GM18519 (cell line): ENCODE measurements at regions not wholly inside any gene's neighbourhood (a gene's known extent, or its start where the extent isn't known, plus 50 kb on each side); places are given as distances from the start of the nearest gene placed in this dataset.
"Not testable (repeated sequence)": the region's sequence is repeated elsewhere in the genome, so short reads cannot be mapped to it uniquely, and the experiment has no call there.

ENCODE experiments used
- ATAC-seq: cut with Tn5 transposase; IDR thresholded peaks from one replicate; pipeline ENCODE4 v1.9.1; 2021; ENCODE audit warnings: mild to moderate bottlenecking, moderate library complexity; ENCODE audit not compliant: unreplicated experiment, low FRiP score

DNA sequence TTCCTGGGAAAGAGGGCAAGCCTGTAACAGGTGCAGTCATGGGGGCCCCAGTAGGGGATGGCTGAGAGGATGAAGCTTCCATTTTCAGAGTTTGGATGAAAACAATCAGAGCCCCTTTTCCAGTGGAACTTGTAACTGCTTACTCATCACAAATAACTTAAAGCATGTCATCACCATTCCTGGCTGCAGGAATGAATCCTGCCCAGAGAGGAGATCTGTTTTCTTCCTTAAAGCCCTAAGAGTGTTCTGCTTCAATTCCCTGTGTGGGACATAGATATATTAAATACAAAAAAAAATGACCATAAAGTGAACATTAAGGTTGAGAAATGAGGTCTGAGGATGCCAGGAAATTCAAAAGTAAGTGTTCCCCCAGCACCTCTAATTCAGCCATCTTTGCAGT lies 183.4 kb upstream of the MEIS1 start:
- no peak for ATAC-seq

DNA sequence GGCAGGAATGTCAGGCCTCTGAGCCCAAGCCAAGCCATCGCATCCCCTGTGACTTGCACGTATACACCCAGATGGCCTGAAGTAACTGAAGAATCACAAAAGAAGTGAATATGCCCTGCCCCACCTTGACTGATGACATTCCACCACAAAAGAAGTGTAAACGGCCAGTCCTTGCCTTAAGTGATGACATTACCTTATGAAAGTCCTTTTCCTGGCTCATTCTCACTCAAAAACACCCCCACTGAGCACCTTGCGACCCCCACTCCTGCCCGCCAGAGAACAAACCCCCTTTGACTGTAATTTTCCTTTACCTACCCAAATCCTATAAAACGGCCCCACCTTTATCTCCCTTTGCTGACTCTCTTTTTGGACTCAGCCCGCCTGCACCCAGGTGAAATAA lies 185.8 kb upstream of the MEIS1 start:
- ATAC-seq = not testable (repeated sequence)

DNA sequence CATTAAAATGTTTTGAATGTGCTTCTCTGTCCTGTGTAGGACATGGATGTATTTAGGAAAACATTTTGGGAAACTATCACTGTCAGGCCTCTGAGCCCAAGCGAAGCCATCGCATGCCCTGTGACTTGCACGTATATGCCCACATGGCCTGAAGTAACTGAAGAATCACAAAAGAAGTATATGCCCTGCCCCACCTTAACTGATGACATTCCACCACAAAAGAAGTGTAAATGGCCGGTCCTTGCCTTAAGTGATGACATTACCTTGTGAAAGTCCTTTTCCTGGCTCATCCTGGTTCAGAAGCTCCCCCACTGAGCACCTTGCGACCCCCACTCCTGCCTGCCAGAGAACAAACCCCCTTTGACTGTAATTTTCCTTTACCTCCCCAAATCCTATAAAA lies 191.1 kb upstream of the MEIS1 start:
- ATAC-seq = not testable (repeated sequence)

DNA sequence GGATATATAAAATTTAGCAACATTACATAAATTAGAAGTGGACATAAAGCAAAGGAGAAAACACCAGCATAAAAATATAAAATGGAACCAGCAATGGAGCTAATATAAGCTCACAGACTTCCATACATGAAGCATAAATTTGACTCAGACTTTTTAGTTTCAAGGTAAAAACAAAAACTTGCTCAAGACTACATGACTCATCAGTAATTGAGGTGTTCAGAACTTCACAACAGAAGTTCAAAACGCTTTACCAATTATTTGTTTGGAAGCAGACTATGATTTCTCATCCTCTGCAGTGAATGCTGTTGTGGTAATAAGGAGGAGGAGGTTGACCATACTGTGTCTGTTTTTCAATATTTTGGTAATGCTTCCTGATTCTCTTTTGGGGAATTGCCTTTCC lies 192.0 kb upstream of the MEIS1 start:
- not testable (repeated sequence) for ATAC-seq

DNA sequence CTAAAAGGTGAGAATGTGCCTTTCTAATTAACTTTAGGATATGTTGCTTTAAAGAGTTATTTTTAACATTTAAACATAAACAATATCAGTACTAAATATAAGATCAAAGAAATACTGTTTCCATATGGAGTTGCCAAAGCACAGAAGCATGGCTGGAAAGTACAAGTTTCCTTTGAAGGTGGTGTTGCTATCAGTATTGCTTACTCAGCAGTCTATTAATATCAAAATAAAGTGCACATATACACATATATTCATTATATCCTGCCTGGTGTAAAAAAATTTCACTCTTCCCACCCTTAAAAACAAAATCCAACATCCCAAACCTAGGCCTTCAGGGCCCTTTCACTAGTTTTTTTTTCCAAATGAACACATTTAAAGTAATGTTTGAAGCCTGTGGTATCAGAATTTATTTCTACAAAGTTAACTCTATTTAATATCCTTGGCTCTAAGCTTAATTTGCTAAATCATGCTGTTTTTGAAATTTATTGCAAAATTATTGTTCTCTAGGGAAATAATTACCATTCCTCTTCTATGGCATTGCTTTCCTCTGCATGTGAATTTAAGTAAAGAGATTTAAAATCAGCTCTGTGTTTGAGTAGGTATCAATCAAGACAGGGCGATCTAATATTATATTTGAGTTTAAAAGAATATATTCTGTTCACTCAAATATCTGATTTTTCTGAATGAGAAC lies 192.7 kb upstream of the MEIS1 start:
- no peak for ATAC-seq

DNA sequence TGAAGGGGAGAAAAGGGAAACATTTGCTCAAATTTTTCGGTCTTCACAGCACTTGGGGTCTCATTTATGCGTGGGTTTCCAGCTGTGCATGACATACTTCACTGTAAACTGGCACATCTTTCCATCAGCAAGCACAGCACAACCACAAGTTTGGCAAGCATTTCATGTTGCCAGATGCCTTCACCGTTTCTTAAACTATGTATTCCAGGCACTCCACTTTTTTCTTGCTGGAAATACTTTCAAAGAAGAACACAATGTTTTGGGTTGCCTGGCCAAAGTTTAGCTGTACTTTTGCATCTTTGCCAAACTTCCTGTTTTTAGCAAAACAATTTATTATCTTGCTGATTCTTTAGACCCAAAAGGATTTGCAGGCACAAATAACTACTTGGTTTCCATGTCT lies 194.6 kb upstream of the MEIS1 start:
- no peak for ATAC-seq

DNA sequence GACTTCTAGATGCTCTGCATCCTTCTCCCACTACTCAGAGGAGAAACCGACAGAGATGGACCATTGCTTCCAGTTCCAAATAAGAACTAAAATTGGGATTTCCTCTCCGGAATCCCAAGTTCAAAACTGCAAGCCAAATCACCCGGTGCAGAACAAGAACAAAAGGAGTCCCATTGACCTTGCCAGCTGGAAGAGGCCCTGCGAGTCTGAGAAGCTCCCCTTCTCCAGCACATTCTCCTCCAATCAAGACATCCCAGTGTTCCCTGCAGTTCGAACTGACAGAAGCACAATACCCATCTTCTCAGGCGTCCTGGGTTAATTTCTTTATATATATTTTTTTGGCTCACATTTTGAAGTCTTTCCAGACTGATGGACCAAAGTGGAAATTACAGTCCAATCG lies 195.3 kb upstream of the MEIS1 start:
- no peak for ATAC-seq

DNA sequence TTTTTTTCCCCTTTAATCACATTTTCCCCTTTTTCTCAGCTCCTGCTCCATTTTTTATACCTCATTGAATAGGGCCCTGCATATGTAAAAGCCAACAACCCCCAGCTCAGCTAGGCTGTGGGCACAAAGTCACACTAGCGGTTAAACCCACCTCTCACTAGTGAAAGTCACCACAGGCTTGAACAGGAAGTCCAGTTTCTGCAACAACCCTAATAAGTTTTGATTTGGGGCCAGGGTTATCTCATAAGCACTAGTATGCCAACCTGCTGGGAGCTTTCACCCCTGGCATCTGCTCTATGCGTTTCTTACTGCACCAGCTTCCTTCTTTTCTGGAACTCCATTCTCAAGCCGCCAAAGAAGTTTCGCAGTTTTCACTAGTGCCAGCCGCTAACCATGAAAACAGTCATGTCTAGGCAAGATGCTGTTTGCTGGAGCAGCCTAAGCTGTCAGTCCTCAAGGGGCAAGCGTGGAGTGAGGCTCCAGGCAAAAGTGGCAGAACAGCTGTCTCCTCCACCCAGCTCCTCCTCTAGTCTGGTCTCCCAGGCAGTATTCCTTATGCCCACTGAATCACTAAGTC lies 197.0 kb upstream of the MEIS1 start:
- no peak for ATAC-seq

DNA sequence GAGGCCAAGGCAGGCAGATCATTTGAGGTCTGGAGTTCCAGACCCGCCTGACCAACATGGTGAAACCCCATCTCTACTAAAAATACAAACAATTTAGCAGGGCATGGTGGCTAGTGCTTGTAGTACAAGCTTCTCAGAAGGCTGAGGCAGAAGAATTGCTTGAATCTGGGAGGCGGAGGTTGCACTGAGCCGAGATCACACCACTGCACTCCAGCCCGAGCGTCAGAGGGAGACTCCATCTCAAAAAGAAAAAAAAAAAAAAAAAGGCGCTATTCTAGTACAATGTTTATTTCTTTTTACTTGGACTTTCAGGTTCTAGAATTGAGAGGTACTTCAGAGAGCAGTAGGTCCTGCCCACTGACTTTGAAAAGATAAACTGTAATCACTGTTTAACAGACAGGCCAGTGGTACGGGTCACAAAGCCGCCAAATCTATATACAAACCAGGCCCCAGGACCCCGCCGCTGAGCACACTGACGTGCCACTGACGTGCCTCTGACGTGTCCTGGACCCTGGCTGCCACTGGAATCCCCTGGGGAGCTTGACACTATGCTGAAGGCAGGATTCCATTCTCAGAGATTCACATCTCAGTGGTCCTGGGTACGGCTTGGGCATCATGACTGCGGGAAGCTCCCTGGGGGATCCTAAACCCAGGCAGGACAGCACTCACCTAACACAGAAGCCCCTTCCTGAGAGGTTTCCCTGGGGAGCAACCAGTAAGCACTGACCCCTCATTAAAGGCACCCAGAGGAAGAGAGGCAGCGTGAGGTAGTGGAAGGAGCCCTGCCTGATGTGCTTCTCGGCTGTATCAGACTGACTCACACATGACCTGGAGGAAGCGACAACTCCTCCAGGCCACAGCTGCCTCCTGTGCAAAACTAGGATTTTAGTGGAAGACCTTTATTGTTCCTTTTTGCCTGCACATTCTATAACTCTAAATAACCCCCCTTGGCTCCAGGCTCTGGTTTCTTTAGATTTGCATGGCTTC lies 197.8 kb upstream of the MEIS1 start:
- no peak for ATAC-seq

DNA sequence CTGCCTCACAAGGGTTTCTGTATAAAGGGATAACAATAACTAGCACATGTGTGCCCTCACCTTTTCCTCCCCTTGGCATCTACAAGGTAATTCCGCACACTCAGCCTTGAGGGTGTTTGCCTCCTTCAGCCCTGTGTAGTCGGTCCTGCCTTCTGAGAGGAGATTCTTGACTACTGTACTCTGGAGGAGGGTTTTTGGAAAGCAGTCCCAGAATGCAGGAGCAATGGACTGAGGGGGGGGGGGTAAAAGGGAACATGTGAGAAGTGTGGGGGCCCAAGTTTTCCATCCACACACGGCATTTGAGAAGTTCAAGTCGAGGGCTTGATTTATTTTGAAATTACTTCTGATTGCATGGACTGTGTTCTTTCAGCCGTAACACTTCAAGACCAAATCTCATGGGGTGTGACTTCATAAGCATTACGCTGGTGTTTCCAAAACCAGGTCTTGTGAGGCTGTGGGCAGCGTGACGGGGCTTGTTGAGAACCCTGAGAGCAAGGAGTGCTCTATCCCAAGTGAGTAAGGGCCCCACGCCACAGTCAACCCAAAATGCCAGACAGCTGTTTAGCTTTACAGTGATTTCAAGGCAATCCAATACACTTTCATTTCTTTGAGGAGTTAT lies 198.7 kb upstream of the MEIS1 start:
- ATAC-seq = no peak

DNA sequence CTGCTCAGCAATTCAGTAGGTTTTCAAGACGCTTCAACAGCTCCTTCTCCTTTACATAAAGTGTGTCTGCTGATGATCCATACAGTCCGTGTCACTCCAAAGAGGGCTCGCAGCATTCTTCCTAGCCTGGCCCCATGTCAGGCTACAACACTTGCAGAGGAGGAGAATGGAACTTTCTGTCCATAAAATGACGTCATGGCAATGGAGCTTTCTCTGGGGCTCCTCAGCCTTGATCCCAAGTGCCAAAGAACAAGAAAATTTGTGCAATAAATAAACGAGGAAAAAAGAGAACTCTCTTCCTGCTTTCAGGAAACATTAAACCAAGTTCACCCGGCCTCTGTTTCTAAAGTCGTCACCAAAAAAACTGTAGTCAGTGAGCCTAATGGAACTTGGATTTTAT lies 199.5 kb upstream of the MEIS1 start:
- ATAC-seq = no peak

DNA sequence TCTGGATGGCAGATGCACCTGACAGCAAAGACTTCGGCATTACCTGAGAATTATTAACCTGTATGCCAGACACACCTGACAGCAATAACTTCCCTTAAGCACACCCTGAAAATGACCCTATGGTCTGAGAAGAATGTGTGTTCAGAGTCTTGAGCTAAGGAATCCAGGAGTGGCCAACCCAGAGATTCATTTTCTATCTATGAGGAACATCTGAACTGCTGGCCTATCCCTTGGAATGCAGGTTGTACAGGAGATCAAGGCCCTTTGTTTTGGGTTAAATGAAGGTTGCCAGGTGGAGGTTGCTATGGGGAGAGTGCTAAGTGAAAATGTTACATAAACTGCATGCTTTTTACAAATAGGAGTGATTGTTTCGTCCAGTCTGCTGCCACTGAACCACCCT lies 200.9 kb upstream of the MEIS1 start:
- no peak for ATAC-seq

DNA sequence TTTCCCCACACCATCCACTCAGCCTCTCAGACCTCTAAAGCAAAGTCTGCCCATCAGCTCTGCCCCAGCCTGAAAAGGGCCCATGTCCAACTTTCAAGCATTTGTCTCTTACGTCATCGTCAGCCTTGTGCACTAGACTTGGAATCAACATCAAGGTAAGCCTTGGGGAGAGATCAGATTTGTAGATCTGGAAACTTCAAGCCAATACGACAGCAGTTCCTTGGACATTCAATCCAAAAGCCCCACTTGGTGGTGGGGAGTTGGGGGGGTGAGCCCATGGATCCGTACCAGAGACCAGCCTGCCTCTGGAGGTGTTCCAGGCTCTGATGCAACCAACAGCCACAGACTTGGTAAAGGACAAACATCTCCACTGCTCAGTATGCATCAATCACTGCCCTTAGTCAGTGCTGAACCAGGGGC lies 206.8 kb upstream of the MEIS1 start:
- no peak for ATAC-seq

DNA sequence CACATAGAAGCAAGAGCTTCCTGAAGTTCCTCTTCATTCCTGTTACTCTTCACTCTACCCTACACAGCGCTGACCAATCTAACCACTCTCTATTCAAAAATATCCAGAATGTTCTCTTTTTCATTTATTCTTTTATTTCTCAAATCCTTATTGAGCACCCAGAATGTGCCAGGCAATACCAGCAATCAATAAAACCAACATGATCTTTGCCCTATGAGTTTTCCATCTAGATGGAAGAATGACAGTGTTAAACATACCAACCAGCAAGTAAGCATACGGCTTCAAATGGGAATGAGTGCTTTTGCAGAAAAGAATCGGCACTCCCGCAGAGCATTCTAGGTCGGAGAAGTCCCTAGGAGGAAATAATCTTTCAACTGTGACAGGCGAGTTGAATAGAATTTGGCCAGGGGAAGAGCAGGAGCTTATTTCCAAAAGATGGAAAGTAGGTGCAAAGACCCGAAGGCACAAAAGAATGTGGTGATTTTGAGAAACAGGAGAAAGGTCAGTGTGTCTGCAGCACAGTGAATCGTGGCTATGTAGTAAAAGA lies 217.8 kb upstream of the MEIS1 start:
- no peak for ATAC-seq

DNA sequence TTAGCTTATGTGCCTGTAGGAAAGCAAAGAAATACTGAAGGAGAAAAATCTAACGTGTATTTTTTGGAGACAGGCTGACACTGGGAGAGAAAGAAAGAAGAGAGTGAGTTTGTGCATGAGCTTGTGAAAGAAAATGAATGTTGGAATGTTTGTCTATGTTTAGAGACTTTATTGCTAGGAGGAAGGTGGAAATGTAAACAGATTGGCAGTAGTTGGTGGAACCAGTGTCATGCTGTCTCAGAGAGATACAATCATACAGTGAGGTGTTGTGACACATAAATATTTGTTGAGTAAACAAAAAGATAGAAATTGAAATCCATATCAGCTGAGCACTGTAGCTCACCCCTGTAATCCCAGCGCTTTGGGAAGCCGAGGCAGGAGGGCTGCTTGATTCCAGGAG lies 222.2 kb upstream of the MEIS1 start:
- ATAC-seq = no peak

DNA sequence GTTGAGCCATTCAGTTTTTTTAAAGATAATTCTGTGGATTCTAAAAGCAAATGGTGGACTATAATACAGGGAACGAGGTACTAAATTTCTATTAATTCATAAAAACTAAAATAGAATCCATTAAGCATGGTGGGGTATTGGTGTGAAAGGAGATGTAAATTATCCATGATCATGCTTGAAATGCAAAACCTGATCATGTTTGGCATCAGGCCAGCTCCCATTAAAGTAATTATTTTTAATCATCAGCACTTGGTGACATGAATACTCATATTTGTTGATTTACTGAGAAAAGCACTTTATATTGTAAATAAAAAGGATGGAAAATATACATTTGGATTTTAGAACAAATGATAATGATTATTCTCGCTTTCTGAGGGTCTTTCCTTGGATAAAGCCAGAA lies 232.3 kb upstream of the MEIS1 start:
- no peak for ATAC-seq

DNA sequence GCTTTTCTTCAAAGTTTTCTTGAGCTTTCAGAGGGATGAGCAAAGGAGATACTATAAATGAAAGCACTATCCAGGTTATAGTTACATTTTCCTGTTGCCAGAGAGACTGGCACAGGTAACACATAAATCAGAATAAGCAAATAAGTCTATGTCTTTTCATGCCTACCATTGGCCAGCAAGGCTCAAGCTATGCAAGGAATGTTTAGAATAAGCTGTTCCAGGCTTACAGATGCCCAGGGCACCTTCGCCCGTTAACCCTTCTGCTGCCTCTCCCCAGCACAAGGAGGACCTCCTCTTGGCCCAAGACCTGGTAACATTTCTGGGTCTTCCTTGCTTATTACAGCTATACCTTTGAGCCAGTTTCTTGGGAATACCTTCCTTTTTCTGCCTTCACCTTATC lies 233.7 kb upstream of the MEIS1 start:
- no peak for ATAC-seq

DNA sequence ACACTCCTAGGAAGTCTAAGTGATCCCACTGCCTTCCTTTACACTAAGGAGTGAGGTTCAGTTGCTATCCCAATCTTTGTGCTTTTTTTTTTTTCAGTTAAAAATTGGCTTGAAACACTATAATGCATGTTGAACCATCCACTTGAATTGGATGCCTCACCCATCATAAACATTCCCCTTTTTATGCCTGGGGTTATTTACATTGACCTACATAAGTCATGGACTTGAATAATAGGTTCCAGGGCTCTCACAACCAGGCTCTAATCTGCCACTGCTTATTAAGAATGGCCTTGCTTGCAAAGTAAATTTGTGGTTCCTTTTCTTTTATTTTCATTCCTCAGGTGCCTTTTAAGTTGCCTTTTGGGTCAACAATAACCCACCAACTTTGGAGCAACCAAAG lies 236.1 kb upstream of the MEIS1 start:
- no peak for ATAC-seq

DNA sequence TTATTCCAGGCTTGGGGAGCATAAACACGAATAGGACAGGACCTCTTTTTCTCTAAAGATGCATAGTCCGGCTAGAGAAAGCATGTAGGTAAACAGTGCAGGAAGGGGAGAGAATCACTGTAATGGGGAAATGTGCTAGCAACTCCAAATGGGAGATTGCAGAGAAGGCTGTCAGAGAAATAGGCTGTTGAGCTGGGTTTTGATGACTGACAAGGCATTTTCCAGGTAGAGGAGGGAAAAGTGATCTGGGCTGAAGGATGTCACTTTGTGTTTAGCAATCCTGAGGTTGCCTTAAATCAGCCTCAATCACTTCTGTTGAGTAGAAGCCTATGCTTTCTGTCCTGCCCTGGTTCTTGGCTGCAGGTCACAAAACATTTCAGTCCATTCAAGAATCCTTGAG lies 242.0 kb upstream of the MEIS1 start:
- ATAC-seq = no peak

DNA sequence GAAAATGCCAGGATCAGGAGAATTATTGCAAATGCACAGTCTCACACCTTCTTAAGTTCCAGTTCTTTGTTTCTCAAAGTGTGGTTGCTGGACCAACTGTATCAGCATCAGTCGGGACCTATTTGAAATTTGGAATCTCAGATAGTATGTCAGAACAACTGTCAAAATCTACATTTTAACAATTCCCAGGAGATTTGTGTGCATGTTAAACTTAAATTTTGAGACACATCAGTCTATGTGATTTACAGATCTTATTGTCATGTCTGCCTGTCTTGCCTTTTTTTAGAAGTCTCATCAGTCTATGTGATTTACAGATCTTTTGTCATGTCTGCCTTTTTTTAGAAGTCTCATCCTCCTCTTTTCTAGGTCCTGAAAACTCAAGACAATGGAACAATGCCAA lies 243.6 kb upstream of the MEIS1 start:
- ATAC-seq = no peak

DNA sequence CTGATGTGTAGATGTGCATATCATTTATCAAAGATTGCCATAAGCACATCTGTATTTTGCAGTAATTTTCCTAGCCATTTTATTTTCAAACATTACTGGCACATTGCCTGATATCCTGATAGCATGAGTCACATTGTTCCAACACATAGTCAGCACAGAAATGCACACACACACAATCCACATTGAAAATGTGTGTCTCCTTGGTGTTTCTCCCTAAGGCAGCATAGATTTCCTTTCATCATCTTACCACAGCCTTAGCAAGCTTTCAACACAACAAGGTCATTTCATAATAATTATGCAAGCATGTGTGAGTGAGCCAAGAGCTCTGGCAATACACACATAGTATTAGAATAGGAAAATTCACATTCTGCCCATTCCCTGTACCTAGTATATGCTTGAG lies 245.4 kb upstream of the MEIS1 start:
- ATAC-seq = no peak
